Peyer's patch (tissue), 4 donors: ENCODE measurements at regions not wholly inside any gene's neighbourhood (a gene's known extent, or its start where the extent isn't known, plus 50 kb on each side); places are given as distances from the start of the nearest gene placed in this dataset.

Experiments
- DNase-seq, 3 donors: peaks; one replicate each; pipeline ENCODE4 v3.0.0-alpha.2; 2017 to 2019
- H3K27ac ChIP-seq, 4 donors: fragments of 200-600 bp; sonication (generic); one replicate each; pipeline ENCODE4 v1.5.1; 2016 to 2019
- H3K27me3 ChIP-seq, 2 donors: fragments of 200-600 bp; sonication (generic); one replicate each; pipeline ENCODE4 v1.5.1; 2019
- H3K36me3 ChIP-seq, 3 donors: fragments of 200-600 bp; sonication (generic); one replicate each; pipeline ENCODE4 v1.5.1; 2016 to 2019
- H3K4me1 ChIP-seq, 4 donors: fragments of 200-600 bp; sonication (generic); one replicate each; pipeline ENCODE4 v1.5.1; 2016 to 2019
- H3K4me3 ChIP-seq, 4 donors: fragments of 200-600 bp; sonication (generic); 1 replicate in 3 of 4; 2 replicates in 1 of 4; pipeline ENCODE4 v1.5.1; 2016 to 2019; ENCODE audit warnings: mild to moderate bottlenecking in 1 of 4
- H3K9me3 ChIP-seq, 4 donors: fragments of 200-600 bp; sonication (generic); one replicate each; pipeline ENCODE4 v1.5.1; 2016 to 2019; ENCODE audit warnings: mild to moderate bottlenecking in 1 of 4
- POLR2A ChIP-seq, 2 donors: fragments of 450-650 bp; IDR thresholded peaks; one replicate each; pipeline ENCODE4 v1.5.1; 2017; ENCODE audit warnings: antibody characterized with exemption in 2 of 2, mild to moderate bottlenecking in 2 of 2, moderate library complexity in 2 of 2
- TF ChIP-seq, protein P1 (sequence below), 6 experiments: fragments of 450-650 bp in 4 of 6; fragments of 200-600 bp in 2 of 6; sonication (generic) in 1 of 6; IDR thresholded peaks; one replicate each; pipeline ENCODE4 v1.5.1; 2017 to 2019; ENCODE audit warnings: antibody characterized with exemption in 6 of 6, mild to moderate bottlenecking in 3 of 6, moderate library complexity in 1 of 6

DNA sequence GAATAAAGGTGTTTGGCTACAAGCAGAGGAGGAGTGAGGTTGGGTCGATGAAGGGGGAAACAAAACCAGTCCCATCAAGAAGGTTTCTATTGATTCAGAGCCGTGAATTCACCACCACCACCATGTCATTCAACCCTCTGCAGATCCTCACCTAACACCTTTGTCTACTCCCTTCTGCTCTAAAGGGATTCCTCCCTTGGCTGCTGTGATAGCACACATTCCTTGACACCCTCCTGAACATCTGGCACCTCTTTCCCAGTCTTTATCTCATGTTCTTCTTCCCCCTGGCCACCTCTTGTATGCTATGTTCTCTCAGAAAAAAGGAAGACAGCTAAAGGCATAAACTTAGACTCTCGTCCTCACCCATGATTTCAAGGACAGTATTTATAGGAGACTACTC, 318.0 kb downstream of the GPAM start:
- TF ChIP-seq, protein P1, sequence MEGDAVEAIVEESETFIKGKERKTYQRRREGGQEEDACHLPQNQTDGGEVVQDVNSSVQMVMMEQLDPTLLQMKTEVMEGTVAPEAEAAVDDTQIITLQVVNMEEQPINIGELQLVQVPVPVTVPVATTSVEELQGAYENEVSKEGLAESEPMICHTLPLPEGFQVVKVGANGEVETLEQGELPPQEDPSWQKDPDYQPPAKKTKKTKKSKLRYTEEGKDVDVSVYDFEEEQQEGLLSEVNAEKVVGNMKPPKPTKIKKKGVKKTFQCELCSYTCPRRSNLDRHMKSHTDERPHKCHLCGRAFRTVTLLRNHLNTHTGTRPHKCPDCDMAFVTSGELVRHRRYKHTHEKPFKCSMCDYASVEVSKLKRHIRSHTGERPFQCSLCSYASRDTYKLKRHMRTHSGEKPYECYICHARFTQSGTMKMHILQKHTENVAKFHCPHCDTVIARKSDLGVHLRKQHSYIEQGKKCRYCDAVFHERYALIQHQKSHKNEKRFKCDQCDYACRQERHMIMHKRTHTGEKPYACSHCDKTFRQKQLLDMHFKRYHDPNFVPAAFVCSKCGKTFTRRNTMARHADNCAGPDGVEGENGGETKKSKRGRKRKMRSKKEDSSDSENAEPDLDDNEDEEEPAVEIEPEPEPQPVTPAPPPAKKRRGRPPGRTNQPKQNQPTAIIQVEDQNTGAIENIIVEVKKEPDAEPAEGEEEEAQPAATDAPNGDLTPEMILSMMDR (IDR thresholded peaks at IDR 0.05), result no peak
- H3K4me3 ChIP-seq, result no peak overlapping the region
- H3K9me3 ChIP-seq, result no peaks in the 10 kb centered on the region
- no peaks in the 10 kb centered on the region for H3K36me3 ChIP-seq
- no peaks in the 10 kb centered on the region for H3K4me1 ChIP-seq
- DNase-seq, result no peak
- no peak overlapping the region for H3K27ac ChIP-seq
- no peaks in the 10 kb centered on the region for H3K27me3 ChIP-seq

DNA sequence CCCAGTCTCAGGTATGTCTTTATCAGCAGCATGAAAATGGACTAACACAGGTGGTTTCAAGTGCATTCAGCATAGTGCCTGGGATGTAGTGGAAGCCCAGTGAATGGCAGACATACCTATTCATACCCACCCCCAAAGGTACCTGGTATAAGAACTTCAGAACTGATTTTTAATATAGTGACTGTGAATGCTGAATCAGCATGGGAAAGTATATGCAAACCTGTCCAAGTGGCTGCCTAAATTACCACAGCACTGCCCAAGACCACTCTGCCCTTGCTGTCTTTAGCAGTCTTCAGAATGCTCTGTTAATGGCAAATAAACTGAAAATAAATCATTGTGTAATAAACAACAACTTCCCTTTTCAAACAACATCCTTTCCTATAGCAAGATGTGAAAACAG, 312.1 kb downstream of the GPAM start:
- Histone ChIP-seq H3K27ac (no peak overlapping the region), H3K4me1 (no peaks in the 10 kb centered on the region), H3K36me3 (no peaks in the 10 kb centered on the region), H3K4me3 (no peak overlapping the region), H3K9me3 (no peaks in the 10 kb centered on the region), H3K27me3 (no peaks in the 10 kb centered on the region)
- no peak for DNase-seq
- TF ChIP-seq POLR2A (IDR thresholded peaks at IDR 0.05), result no peak
- TF ChIP-seq, protein P1 (IDR thresholded peaks at IDR 0.05), result no peak

DNA sequence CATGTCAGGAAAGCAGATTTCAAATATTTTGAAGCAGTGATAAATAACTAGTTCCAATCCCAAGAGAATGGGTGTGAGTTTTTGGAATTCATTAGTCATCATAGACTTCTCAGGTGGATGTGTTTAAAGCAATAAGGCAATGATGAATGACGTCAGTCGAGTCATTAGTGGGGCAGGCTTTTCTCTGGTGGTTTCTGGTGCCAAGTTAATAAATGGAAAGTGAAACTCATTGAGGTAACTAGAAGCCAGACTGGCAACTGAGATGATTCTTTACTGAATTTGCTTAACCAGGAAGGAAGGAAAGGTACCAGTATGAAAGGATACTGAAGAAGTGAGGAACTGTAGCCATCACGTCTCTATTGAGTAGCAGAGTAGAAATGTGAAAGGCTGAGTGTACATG, 311.0 kb downstream of the GPAM start:
- Histone ChIP-seq H3K4me3 (no peak overlapping the region), H3K36me3 (no peaks in the 10 kb centered on the region), H3K9me3 (no peaks in the 10 kb centered on the region), H3K27ac (no peak overlapping the region), H3K4me1 (no peaks in the 10 kb centered on the region), H3K27me3 (no peaks in the 10 kb centered on the region)
- TF ChIP-seq, protein P1 (IDR thresholded peaks at IDR 0.05), result no peak
- TF ChIP-seq POLR2A (IDR thresholded peaks at IDR 0.05), result no peak
- DNase-seq, result no peak

DNA sequence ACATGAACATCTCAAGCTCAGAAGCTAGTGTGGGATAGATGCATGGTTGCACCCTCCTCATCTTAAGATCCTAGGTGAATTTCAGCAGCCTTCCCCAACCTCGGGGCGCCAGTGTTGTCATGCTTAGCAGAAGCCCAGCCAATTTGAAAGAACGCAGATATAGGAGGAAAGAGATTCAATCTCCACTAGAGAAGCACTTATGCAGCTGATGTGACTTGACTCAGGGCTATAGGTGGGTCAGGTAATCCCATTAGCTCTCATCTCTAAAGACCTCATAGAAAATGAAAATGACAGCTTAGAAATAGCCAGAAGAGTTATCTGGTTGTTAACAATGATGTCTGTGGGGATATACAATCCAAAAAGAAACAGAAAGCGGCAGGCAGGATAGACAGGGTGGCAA, 310.5 kb downstream of the GPAM start:
- Histone ChIP-seq H3K4me1 (no peaks in the 10 kb centered on the region), H3K27me3 (no peaks in the 10 kb centered on the region), H3K4me3 (no peak overlapping the region), H3K9me3 (no peaks in the 10 kb centered on the region), H3K36me3 (no peaks in the 10 kb centered on the region), H3K27ac (no peak overlapping the region)
- DNase-seq, result no peak
- TF ChIP-seq, protein P1 (IDR thresholded peaks at IDR 0.05), result no peak
- TF ChIP-seq POLR2A (IDR thresholded peaks at IDR 0.05), result no peak

DNA sequence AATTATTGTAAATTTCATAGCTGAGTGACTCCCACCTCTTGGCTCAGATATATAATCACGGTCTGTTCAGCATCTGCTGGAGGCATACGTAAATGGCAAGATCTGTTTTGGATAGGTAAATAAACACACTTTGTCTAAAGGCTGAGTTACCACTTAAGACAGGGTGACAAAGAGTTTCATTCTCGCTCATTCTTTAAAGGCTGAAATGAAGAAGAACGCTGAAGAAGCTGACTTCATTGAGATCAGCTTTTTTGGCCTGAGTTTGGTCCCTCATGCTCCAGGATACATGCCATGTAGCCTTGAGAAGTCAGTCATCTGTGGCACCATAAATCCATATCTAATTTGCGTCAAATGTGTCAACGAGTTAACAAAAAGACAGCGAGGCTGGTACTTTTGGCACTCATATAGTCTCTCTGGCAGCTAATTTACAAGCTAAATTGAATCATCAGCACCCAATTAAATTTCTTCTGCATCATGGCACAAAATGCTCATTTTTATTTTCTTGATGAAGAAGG, 309.9 kb downstream of the GPAM start:
- Histone ChIP-seq H3K4me1 (no peaks in the 10 kb centered on the region), H3K4me3 (no peak overlapping the region), H3K27me3 (no peaks in the 10 kb centered on the region), H3K27ac (no peak overlapping the region), H3K36me3 (no peaks in the 10 kb centered on the region), H3K9me3 (no peaks in the 10 kb centered on the region)
- TF ChIP-seq POLR2A (IDR thresholded peaks at IDR 0.05), result no peak
- TF ChIP-seq, protein P1 (IDR thresholded peaks at IDR 0.05), result no peak
- DNase-seq, result no peak

DNA sequence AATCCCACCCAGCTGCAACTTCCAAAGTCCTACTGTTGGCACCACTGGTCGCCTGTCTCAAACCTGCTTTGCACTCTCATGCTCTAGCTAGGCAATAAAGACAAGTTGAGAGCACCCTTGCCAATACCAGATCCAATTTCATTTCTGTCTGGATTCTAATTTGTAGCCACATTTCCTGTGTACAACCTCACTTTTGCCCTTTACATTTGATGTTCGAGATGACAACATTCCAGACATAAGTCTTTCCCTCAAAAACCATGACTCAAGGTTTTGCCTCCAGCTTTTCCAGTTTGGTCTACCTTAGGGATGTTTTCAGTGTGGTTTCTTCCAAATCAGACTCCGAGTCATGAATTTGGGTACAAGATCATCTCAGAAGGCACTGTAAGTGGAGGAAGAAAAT, 309.0 kb downstream of the GPAM start:
- H3K27me3 ChIP-seq, result no peaks in the 10 kb centered on the region
- no peaks in the 10 kb centered on the region for H3K4me1 ChIP-seq
- no peak for DNase-seq
- no peaks in the 10 kb centered on the region for H3K9me3 ChIP-seq
- H3K4me3 ChIP-seq, result no peak overlapping the region
- no peaks in the 10 kb centered on the region for H3K36me3 ChIP-seq
- TF ChIP-seq POLR2A (IDR thresholded peaks at IDR 0.05), result no peak
- TF ChIP-seq, protein P1 (IDR thresholded peaks at IDR 0.05), result no peak
- no peak overlapping the region for H3K27ac ChIP-seq
